Osteocyte (in vitro differentiated cells): ENCODE measurements at regions not wholly inside any gene's neighbourhood (a gene's known extent, or its start where the extent isn't known, plus 50 kb on each side); places are given as distances from the start of the nearest gene placed in this dataset.

Experiments used
- DNase-seq: peaks from one replicate; pipeline ENCODE4 v3.0.0; 2021; ENCODE audit warnings: mixed read lengths; ENCODE audit not compliant: unreplicated experiment; ENCODE audit errors: extremely low spot score
- H3K27ac Mint-ChIP-seq: one replicate; pipeline ENCODE4 v1.8.0; 2021; ENCODE audit warnings: mild to moderate bottlenecking, mixed read lengths; ENCODE audit not compliant: unreplicated experiment
- H3K27me3 Mint-ChIP-seq: one replicate; pipeline ENCODE4 v1.8.0; 2021; ENCODE audit warnings: mixed read lengths; ENCODE audit not compliant: unreplicated experiment
- H3K36me3 Mint-ChIP-seq: one replicate; pipeline ENCODE4 v1.8.0; 2021; ENCODE audit warnings: mixed read lengths; ENCODE audit not compliant: unreplicated experiment
- H3K4me1 Mint-ChIP-seq: one replicate; pipeline ENCODE4 v1.8.0; 2021; ENCODE audit warnings: mixed read lengths; ENCODE audit not compliant: unreplicated experiment
- H3K4me3 Mint-ChIP-seq: one replicate; pipeline ENCODE4 v1.8.0; 2021; ENCODE audit warnings: mild to moderate bottlenecking, moderate library complexity, mixed read lengths; ENCODE audit not compliant: unreplicated experiment
- H3K9me3 Mint-ChIP-seq: one replicate; pipeline ENCODE4 v1.8.0; 2021; ENCODE audit warnings: mixed read lengths; ENCODE audit not compliant: unreplicated experiment
- CTCF ChIP-seq: fragments of 200-600 bp; sonication (generic); IDR thresholded peaks from 2 replicates; pipeline ENCODE4 v1.5.0; 2021; ENCODE audit warnings: antibody characterized with exemption, mild to moderate bottlenecking, moderate library complexity

GRCh38 chr2:12980817-12981216, 264.1 kb downstream of the TRIB2 start:
- Mint-ChIP-seq H3K9me3 (no peaks in the 10 kb centered on the region), H3K4me1 (peaks cover 33% of the 10 kb centered on the region), H3K4me3 (no peak overlapping the region), H3K36me3 (no peaks in the 10 kb centered on the region), H3K27me3 (no peaks in the 10 kb centered on the region), H3K27ac (peak overlapping the region; percentile 66)
- no peak for DNase-seq
- no peak for TF ChIP-seq CTCF

- no peak overlapping the region for H3K4me3 Mint-ChIP-seq
- H3K9me3 Mint-ChIP-seq: no peaks in the 10 kb centered on the region
- H3K36me3 Mint-ChIP-seq: no peaks in the 10 kb centered on the region
- no peaks in the 10 kb centered on the region for H3K27me3 Mint-ChIP-seq
- peaks cover 33% of the 10 kb centered on the region for H3K4me1 Mint-ChIP-seq
- DNase-seq: no peak
- no peak for TF ChIP-seq CTCF
- H3K27ac Mint-ChIP-seq: peak overlapping the region; percentile 55
Observed at GRCh38 chr2:12982149-12982584, 265.4 kb downstream of the TRIB2 start.

- Mint-ChIP-seq H3K27me3 (no peaks in the 10 kb centered on the region), H3K9me3 (peaks cover 5% of the 10 kb centered on the region), H3K27ac (no peak overlapping the region), H3K4me1 (peaks cover 11% of the 10 kb centered on the region), H3K4me3 (no peak overlapping the region), H3K36me3 (peaks cover 7% of the 10 kb centered on the region)
- DNase-seq: no peak
- TF ChIP-seq CTCF: no peak
Observed at GRCh38 chr2:12987246-12987645, 270.5 kb downstream of the TRIB2 start.

- H3K4me3 Mint-ChIP-seq: no peak overlapping the region
- peaks cover 7% of the 10 kb centered on the region for H3K36me3 Mint-ChIP-seq
- no peaks in the 10 kb centered on the region for H3K27me3 Mint-ChIP-seq
- peaks cover 6% of the 10 kb centered on the region for H3K9me3 Mint-ChIP-seq
- no peak overlapping the region for H3K27ac Mint-ChIP-seq
- DNase-seq: no peak
- no peak for TF ChIP-seq CTCF
- H3K4me1 Mint-ChIP-seq: peaks cover under 1% of the 10 kb centered on the region
Observed at GRCh38 chr2:12988279-12988678, 271.5 kb downstream of the TRIB2 start.

- peaks cover 7% of the 10 kb centered on the region for H3K36me3 Mint-ChIP-seq
- no peaks in the 10 kb centered on the region for H3K27me3 Mint-ChIP-seq
- no peaks in the 10 kb centered on the region for H3K4me1 Mint-ChIP-seq
- no peak for DNase-seq
- no peak overlapping the region for H3K4me3 Mint-ChIP-seq
- TF ChIP-seq CTCF: peak; percentile 27
- H3K27ac Mint-ChIP-seq: no peak overlapping the region
- H3K9me3 Mint-ChIP-seq: peaks cover 6% of the 10 kb centered on the region
Observed at GRCh38 chr2:12990523-12990922, 273.8 kb downstream of the TRIB2 start.
